Type B pancreatic cell (in vitro differentiated cells): ENCODE measurements at regions not wholly inside any gene's neighbourhood (a gene's known extent, or its start where the extent isn't known, plus 50 kb on each side); places are given as distances from the start of the nearest gene placed in this dataset.

Source experiments
- DNase-seq: peaks from one replicate; pipeline ENCODE4 v3.0.0; 2021; ENCODE audit warnings: mixed read lengths; ENCODE audit not compliant: unreplicated experiment; ENCODE audit errors: extremely low spot score
- H3K27ac Mint-ChIP-seq: 2 replicates; pipeline ENCODE4 v1.8.0; 2021; ENCODE audit warnings: mild to moderate bottlenecking, mixed read lengths
- H3K27me3 Mint-ChIP-seq: 2 replicates; pipeline ENCODE4 v1.8.0; 2021; ENCODE audit warnings: mixed read lengths
- H3K36me3 Mint-ChIP-seq: 2 replicates; pipeline ENCODE4 v1.8.0; 2021; ENCODE audit warnings: mixed read lengths
- H3K4me1 Mint-ChIP-seq: one replicate; pipeline ENCODE4 v1.8.0; 2021; ENCODE audit warnings: mixed read lengths; ENCODE audit not compliant: unreplicated experiment
- H3K4me3 Mint-ChIP-seq: 2 replicates; pipeline ENCODE4 v1.8.0; 2021; ENCODE audit warnings: mild to moderate bottlenecking, mixed read lengths
- H3K9me3 Mint-ChIP-seq: 2 replicates; pipeline ENCODE4 v1.8.0; 2021; ENCODE audit warnings: mixed read lengths
- CTCF ChIP-seq: fragments of 200-600 bp; sonication (generic); conservative IDR thresholded peaks from 2 replicates; pipeline ENCODE4 v1.5.0; 2021; ENCODE audit warnings: antibody characterized with exemption, mild to moderate bottlenecking

GRCh38 chr5:45094876-45095440 is 286.2 kb downstream of the MRPS30 start:
- TF ChIP-seq CTCF, result no peak
- no peaks in the 10 kb centered on the region for H3K27me3 Mint-ChIP-seq
- no peak for DNase-seq
- no peaks in the 10 kb centered on the region for H3K36me3 Mint-ChIP-seq
- H3K4me3 Mint-ChIP-seq, result peak overlapping the region; percentile 40
- H3K4me1 Mint-ChIP-seq, result no peaks in the 10 kb centered on the region
- no peaks in the 10 kb centered on the region for H3K9me3 Mint-ChIP-seq
- no peak overlapping the region for H3K27ac Mint-ChIP-seq

GRCh38 chr5:45098483-45098882 is 289.7 kb downstream of the MRPS30 start:
- H3K9me3 Mint-ChIP-seq, result no peaks in the 10 kb centered on the region
- no peak for TF ChIP-seq CTCF
- no peak overlapping the region for H3K27ac Mint-ChIP-seq
- no peak overlapping the region for H3K4me3 Mint-ChIP-seq
- H3K27me3 Mint-ChIP-seq, result no peaks in the 10 kb centered on the region
- DNase-seq, result no peak
- H3K4me1 Mint-ChIP-seq, result no peaks in the 10 kb centered on the region
- no peaks in the 10 kb centered on the region for H3K36me3 Mint-ChIP-seq

- H3K9me3 Mint-ChIP-seq, result no peaks in the 10 kb centered on the region
- H3K27ac Mint-ChIP-seq, result no peak overlapping the region
- H3K27me3 Mint-ChIP-seq, result no peaks in the 10 kb centered on the region
- TF ChIP-seq CTCF, result no peak
- DNase-seq, result no peak
- no peaks in the 10 kb centered on the region for H3K4me1 Mint-ChIP-seq
- H3K36me3 Mint-ChIP-seq, result no peaks in the 10 kb centered on the region
- H3K4me3 Mint-ChIP-seq, result no peak overlapping the region
These were observed 292.4 kb downstream of the MRPS30 start for GRCh38 chr5:45101146-45101545.

GRCh38 chr5:45105491-45105994 is 296.8 kb downstream of the MRPS30 start:
- TF ChIP-seq CTCF, result no peak
- Mint-ChIP-seq H3K27ac (no peak overlapping the region), H3K4me3 (no peak overlapping the region), H3K4me1 (no peaks in the 10 kb centered on the region), H3K36me3 (no peaks in the 10 kb centered on the region), H3K27me3 (no peaks in the 10 kb centered on the region), H3K9me3 (no peaks in the 10 kb centered on the region)
- DNase-seq, result no peak

- no peaks in the 10 kb centered on the region for H3K9me3 Mint-ChIP-seq
- H3K27me3 Mint-ChIP-seq, result no peaks in the 10 kb centered on the region
- H3K27ac Mint-ChIP-seq, result no peak overlapping the region
- TF ChIP-seq CTCF, result no peak
- no peak for DNase-seq
- no peaks in the 10 kb centered on the region for H3K4me1 Mint-ChIP-seq
- no peaks in the 10 kb centered on the region for H3K36me3 Mint-ChIP-seq
- H3K4me3 Mint-ChIP-seq, result no peak overlapping the region
These were observed 300.3 kb downstream of the MRPS30 start for GRCh38 chr5:45109062-45109461.

- Mint-ChIP-seq H3K36me3 (no peaks in the 10 kb centered on the region), H3K4me3 (no peak overlapping the region), H3K4me1 (no peaks in the 10 kb centered on the region), H3K27me3 (no peaks in the 10 kb centered on the region), H3K9me3 (no peaks in the 10 kb centered on the region), H3K27ac (no peak overlapping the region)
- no peak for DNase-seq
- TF ChIP-seq CTCF, result no peak
These were observed 300.9 kb downstream of the MRPS30 start for GRCh38 chr5:45109636-45110035.
